Hepatocyte (in vitro differentiated cells): ENCODE measurements at regions not wholly inside any gene's neighbourhood (a gene's known extent, or its start where the extent isn't known, plus 50 kb on each side); places are given as distances from the start of the nearest gene placed in this dataset.

ENCODE experiments used
- DNase-seq: peaks from one replicate; pipeline ENCODE4 v3.0.0-alpha.2; 2016; ENCODE audit warnings: low spot score
- H2AFZ ChIP-seq: fragments of 200-600 bp; sonication (generic); 2 replicates; pipeline ENCODE4 v1.6.0; 2016; ENCODE audit warnings: antibody characterized with exemption, mild to moderate bottlenecking
- H3K27ac ChIP-seq: fragments of 200-600 bp; sonication (generic); 2 replicates; pipeline ENCODE4 v1.5.1; 2016; ENCODE audit warnings: mild to moderate bottlenecking
- H3K27me3 ChIP-seq: fragments of 200-600 bp; sonication (generic); 2 replicates; pipeline ENCODE4 v1.6.1; 2016
- H3K36me3 ChIP-seq: fragments of 200-600 bp; sonication (generic); replicated peaks from 2 replicates; pipeline ENCODE4 v1.5.1; 2016; ENCODE audit warnings: low read depth; ENCODE audit not compliant: insufficient read depth
- H3K4me1 ChIP-seq: fragments of 200-600 bp; sonication (generic); 2 replicates; pipeline ENCODE4 v1.5.1; 2016; ENCODE audit warnings: mild to moderate bottlenecking, moderate library complexity; ENCODE audit not compliant: insufficient read depth
- H3K4me2 ChIP-seq: fragments of 200-600 bp; sonication (generic); 2 replicates; pipeline ENCODE4 v1.6.0; 2016
- H3K4me3 ChIP-seq: fragments of 200-600 bp; sonication (generic); 2 replicates; pipeline ENCODE4 v1.5.1; 2016; ENCODE audit warnings: mild to moderate bottlenecking
- H3K79me2 ChIP-seq: fragments of 200-600 bp; sonication (generic); 2 replicates; pipeline ENCODE4 v1.6.0; 2017; ENCODE audit warnings: mild to moderate bottlenecking
- H3K9me2 ChIP-seq: fragments of 200-600 bp; sonication (generic); replicated peaks from 2 replicates; pipeline ENCODE4 v1.6.0; 2017; ENCODE audit warnings: mild to moderate bottlenecking; ENCODE audit not compliant: insufficient read depth
- H3K9me3 ChIP-seq: fragments of 200-600 bp; sonication (generic); 2 replicates; pipeline ENCODE4 v1.5.1; 2016; ENCODE audit warnings: low read depth, mild to moderate bottlenecking
- H4K20me1 ChIP-seq: fragments of 200-600 bp; sonication (generic); 2 replicates; pipeline ENCODE4 v1.6.0; 2016; ENCODE audit warnings: mild to moderate bottlenecking; ENCODE audit not compliant: insufficient read depth, poor library complexity, severe bottlenecking
- CTCF ChIP-seq: fragments of 200-600 bp; sonication (generic); IDR thresholded peaks from 2 replicates; pipeline ENCODE4 v1.5.1; 2016; ENCODE audit warnings: antibody characterized with exemption, mild to moderate bottlenecking; ENCODE audit not compliant: poor library complexity
- EZH2 ChIP-seq: fragments of 200-600 bp; sonication (generic); IDR thresholded peaks from 2 replicates; pipeline ENCODE4 v1.6.1; 2016; ENCODE audit warnings: antibody characterized with exemption, mild to moderate bottlenecking, borderline replicate concordance
- EZH2phosphoT487 ChIP-seq: fragments of 200-600 bp; sonication (generic); IDR thresholded peaks from one replicate; pipeline ENCODE4 v1.6.1; 2018; ENCODE audit warnings: antibody characterized with exemption, mild to moderate bottlenecking, low read depth, moderate library complexity; ENCODE audit not compliant: unreplicated experiment, severe bottlenecking
- WGBS: methylation state at CpG from one replicate; pipeline ENCODE4 v1.1.6; 2016; ENCODE audit warnings: low lambda C conversion rate; ENCODE audit errors: missing lambda C conversion rate; 5-methylcytosine and 5-hydroxymethylcytosine counted together

DNA sequence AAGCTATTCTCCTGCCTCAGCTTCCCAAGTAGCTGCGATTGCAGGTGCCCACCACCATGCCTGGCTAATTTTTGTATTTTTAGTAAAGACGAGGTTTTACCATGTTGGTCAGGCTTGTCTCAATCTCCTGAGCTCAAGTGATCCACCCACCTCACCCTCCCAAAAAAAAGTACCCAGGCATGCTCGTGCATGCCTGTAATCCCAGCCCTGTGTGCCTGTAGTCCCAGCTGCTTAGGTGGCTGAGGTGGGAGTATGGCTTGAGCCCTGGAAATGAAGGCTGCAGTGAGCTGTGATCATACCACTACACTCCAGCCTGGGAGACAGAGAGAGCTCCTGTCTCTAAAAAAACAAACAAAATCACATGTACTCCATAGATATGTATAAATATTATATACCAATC lies 176.5 kb downstream of the SOX2 start:
- no peak for TF ChIP-seq CTCF
- TF ChIP-seq EZH2 = no peak
- TF ChIP-seq EZH2phosphoT487 = no peak
- no peaks in the 10 kb centered on the region for H3K79me2 ChIP-seq
- WGBS = 86% methylated on average over 3 of the region's 3 CpGs

GRCh38 chr3:181892848-181893247 lies 181.1 kb downstream of the SOX2 start:
- H3K36me3 ChIP-seq = no peaks in the 10 kb centered on the region
- H3K9me2 ChIP-seq = no peaks in the 10 kb centered on the region
- no peak for DNase-seq
- no peak overlapping the region for H3K4me2 ChIP-seq
- H3K79me2 ChIP-seq = no peaks in the 10 kb centered on the region
- 52% methylated on average over 4 of the region's 4 CpGs for WGBS
- no peak overlapping the region for H2AFZ ChIP-seq
- no peak overlapping the region for H3K4me3 ChIP-seq
- no peaks in the 10 kb centered on the region for H3K4me1 ChIP-seq
- H3K27me3 ChIP-seq = no peaks in the 10 kb centered on the region
- no peak overlapping the region for H3K27ac ChIP-seq
- H4K20me1 ChIP-seq = no peaks in the 10 kb centered on the region
- no peaks in the 10 kb centered on the region for H3K9me3 ChIP-seq
- TF ChIP-seq EZH2phosphoT487 (no peak), CTCF (no peak), EZH2 (no peak)

More for the DNA sequence above, 176.5 kb downstream of the SOX2 start:
- Histone ChIP-seq H2AFZ (no peak overlapping the region), H3K27me3 (no peaks in the 10 kb centered on the region), H3K27ac (no peak overlapping the region), H3K9me3 (no peaks in the 10 kb centered on the region), H3K9me2 (no peaks in the 10 kb centered on the region), H4K20me1 (no peaks in the 10 kb centered on the region), H3K36me3 (no peaks in the 10 kb centered on the region), H3K4me1 (no peaks in the 10 kb centered on the region), H3K4me3 (no peak overlapping the region), H3K4me2 (no peak overlapping the region)
- no peak for DNase-seq

GRCh38 chr3:181896605-181897004 lies 184.9 kb downstream of the SOX2 start:
- Histone ChIP-seq H3K27me3 (no peaks in the 10 kb centered on the region), H3K9me3 (no peaks in the 10 kb centered on the region), H3K27ac (no peak overlapping the region), H3K4me2 (no peak overlapping the region), H3K9me2 (no peaks in the 10 kb centered on the region), H3K36me3 (no peaks in the 10 kb centered on the region), H2AFZ (no peak overlapping the region), H3K4me3 (no peak overlapping the region), H3K79me2 (no peaks in the 10 kb centered on the region), H3K4me1 (no peaks in the 10 kb centered on the region), H4K20me1 (no peaks in the 10 kb centered on the region)
- WGBS = 84% methylated on average over 2 of the region's 2 CpGs
- DNase-seq = no peak
- TF ChIP-seq EZH2phosphoT487 (no peak), EZH2 (no peak), CTCF (no peak)

GRCh38 chr3:181899702-181900101 lies 188.0 kb downstream of the SOX2 start:
- 71% methylated on average over 1 of the region's 1 CpG for WGBS
- TF ChIP-seq EZH2phosphoT487 (no peak), EZH2 (no peak)
- DNase-seq = no peak

More at GRCh38 chr3:181899702-181900101, 188.0 kb downstream of the SOX2 start:
- no peak overlapping the region for H3K4me3 ChIP-seq
- H3K36me3 ChIP-seq = no peaks in the 10 kb centered on the region
- no peaks in the 10 kb centered on the region for H3K9me3 ChIP-seq
- no peaks in the 10 kb centered on the region for H3K4me1 ChIP-seq
- H3K9me2 ChIP-seq = no peaks in the 10 kb centered on the region
- no peak overlapping the region for H3K27ac ChIP-seq
- no peaks in the 10 kb centered on the region for H3K27me3 ChIP-seq
- no peak overlapping the region for H3K4me2 ChIP-seq
- no peaks in the 10 kb centered on the region for H3K79me2 ChIP-seq
- H2AFZ ChIP-seq = no peak overlapping the region
- H4K20me1 ChIP-seq = no peaks in the 10 kb centered on the region
